ENCODE measurements at regions not wholly inside any gene's neighbourhood (a gene's known extent, or its start where the extent isn't known, plus 50 kb on each side); places are given as distances from the start of the nearest gene placed in this dataset.

DNA sequence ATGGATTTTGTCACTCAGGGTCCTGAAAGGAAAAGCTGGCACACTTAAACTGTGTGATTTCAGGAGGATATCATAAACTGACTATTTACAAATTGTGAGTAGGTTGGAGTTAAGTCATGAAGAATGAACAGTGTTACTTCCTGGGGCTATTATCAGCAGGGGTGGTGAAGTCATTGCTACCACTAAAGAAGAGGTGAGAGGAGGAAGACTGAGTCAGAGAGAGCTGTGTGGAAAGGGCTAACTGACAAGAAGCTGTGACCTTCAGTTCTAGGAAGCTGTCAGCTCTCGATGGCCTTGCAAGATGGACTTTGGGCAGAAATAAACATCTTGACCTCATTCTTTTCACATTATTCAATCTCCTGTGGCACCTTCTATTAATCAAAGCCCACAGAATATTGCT is 72.3 kb upstream of the STARD4 start:
- TF ChIP-seq, protein P1, sequence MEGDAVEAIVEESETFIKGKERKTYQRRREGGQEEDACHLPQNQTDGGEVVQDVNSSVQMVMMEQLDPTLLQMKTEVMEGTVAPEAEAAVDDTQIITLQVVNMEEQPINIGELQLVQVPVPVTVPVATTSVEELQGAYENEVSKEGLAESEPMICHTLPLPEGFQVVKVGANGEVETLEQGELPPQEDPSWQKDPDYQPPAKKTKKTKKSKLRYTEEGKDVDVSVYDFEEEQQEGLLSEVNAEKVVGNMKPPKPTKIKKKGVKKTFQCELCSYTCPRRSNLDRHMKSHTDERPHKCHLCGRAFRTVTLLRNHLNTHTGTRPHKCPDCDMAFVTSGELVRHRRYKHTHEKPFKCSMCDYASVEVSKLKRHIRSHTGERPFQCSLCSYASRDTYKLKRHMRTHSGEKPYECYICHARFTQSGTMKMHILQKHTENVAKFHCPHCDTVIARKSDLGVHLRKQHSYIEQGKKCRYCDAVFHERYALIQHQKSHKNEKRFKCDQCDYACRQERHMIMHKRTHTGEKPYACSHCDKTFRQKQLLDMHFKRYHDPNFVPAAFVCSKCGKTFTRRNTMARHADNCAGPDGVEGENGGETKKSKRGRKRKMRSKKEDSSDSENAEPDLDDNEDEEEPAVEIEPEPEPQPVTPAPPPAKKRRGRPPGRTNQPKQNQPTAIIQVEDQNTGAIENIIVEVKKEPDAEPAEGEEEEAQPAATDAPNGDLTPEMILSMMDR (IDR thresholded peaks at IDR 0.05), result no peak
- TF ChIP-seq TCF12 (IDR thresholded peaks at IDR 0.05), result no peak
